ENCODE measurements at regions not wholly inside any gene's neighbourhood (a gene's known extent, or its start where the extent isn't known, plus 50 kb on each side); places are given as distances from the start of the nearest gene placed in this dataset.

DNA sequence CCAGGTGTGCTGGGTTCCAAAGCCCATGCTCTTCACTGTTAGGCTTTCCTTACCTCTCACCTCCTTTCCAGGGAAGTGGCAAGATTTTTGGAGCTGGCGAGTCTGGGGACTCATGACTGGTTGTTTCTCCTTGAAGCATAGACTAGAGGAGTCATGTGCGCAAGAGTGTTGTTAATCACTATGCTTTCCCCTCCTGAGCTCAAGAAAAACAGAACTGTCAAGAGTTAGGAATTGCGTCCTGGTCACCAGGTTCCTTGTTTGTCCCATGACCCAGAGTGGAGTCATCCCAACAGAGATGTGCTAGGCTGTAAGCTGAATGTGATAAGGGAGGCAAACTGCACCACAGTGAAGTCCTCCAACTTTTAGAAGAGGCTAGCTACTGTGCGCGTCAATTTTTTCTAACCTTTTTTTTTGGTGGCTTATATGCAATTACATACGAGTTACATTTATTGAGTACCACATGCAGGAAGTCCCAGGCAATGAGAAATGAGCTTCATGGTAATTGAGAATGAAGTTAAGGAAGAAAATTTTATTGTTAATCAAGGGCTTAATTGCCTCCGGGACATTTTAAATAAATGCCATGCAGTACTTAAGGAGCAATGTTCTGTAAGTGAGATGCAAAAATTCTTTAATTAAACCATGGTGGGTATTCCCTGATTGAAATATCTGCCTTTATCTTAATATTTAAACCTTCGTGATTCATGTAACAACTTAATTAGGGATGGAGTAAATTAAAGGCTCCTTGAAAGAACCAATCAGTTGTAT, 233.9 kb downstream of the ZIC5 start:
- TF ChIP-seq, protein P1, sequence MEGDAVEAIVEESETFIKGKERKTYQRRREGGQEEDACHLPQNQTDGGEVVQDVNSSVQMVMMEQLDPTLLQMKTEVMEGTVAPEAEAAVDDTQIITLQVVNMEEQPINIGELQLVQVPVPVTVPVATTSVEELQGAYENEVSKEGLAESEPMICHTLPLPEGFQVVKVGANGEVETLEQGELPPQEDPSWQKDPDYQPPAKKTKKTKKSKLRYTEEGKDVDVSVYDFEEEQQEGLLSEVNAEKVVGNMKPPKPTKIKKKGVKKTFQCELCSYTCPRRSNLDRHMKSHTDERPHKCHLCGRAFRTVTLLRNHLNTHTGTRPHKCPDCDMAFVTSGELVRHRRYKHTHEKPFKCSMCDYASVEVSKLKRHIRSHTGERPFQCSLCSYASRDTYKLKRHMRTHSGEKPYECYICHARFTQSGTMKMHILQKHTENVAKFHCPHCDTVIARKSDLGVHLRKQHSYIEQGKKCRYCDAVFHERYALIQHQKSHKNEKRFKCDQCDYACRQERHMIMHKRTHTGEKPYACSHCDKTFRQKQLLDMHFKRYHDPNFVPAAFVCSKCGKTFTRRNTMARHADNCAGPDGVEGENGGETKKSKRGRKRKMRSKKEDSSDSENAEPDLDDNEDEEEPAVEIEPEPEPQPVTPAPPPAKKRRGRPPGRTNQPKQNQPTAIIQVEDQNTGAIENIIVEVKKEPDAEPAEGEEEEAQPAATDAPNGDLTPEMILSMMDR (conservative IDR thresholded peaks at IDR 0.05) = no peak
- no peak for TF ChIP-seq ZFX (IDR thresholded peaks at IDR 0.05)

Measured in C4-2B (cell line).